Body of pancreas (tissue), 4 donors: ENCODE measurements at regions not wholly inside any gene's neighbourhood (a gene's known extent, or its start where the extent isn't known, plus 50 kb on each side); places are given as distances from the start of the nearest gene placed in this dataset.

Source experiments
- POLR2A ChIP-seq, 3 donors: fragments of 450-650 bp; IDR thresholded peaks; one replicate each; pipeline ENCODE4 v1.6.1; 2016; ENCODE audit warnings: antibody characterized with exemption in 3 of 3, mild to moderate bottlenecking in 2 of 3
- TF ChIP-seq, protein P1 (sequence below), 7 experiments: fragments of 450-650 bp in 4 of 7; fragments of 200-600 bp in 3 of 7; sonication (generic) in 3 of 7; IDR thresholded peaks; one replicate each; pipeline ENCODE4 v1.5.1; 2016 to 2019; ENCODE audit warnings: antibody characterized with exemption in 7 of 7

DNA sequence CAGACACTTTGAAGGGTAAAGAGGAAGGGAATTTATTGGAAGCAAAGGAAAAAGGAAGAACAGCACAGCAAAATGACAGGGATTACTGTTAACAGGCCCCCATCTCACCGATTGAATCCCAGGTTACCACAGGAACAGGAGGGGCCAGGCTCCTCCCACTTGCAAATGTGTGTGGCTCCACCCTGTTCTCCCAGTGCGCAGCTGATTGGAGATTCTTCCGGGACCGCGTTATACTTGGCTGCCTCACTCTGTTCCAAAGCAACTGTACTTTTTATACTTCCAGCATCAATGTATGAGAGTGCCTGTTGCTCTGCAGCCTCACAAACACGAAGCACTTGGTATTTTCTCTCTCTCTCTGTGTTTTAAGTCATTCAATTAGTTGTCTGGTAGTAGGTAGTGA is 273.6 kb upstream of the MDGA2 start:
- TF ChIP-seq, protein P1, sequence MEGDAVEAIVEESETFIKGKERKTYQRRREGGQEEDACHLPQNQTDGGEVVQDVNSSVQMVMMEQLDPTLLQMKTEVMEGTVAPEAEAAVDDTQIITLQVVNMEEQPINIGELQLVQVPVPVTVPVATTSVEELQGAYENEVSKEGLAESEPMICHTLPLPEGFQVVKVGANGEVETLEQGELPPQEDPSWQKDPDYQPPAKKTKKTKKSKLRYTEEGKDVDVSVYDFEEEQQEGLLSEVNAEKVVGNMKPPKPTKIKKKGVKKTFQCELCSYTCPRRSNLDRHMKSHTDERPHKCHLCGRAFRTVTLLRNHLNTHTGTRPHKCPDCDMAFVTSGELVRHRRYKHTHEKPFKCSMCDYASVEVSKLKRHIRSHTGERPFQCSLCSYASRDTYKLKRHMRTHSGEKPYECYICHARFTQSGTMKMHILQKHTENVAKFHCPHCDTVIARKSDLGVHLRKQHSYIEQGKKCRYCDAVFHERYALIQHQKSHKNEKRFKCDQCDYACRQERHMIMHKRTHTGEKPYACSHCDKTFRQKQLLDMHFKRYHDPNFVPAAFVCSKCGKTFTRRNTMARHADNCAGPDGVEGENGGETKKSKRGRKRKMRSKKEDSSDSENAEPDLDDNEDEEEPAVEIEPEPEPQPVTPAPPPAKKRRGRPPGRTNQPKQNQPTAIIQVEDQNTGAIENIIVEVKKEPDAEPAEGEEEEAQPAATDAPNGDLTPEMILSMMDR (IDR thresholded peaks at IDR 0.05): no peak
- no peak for TF ChIP-seq POLR2A (IDR thresholded peaks at IDR 0.05)
